Activated T-helper 1 cell treated with anti-CD3 and anti-CD28 coated beads, Interleukin-12 subunit alpha, Interleukin-12 subunit beta, Interleukin-2, Interleukin-4 antibody, amounts not matched to agents 30 ng/mL and 10 ng/mL and 1 ng/mL, durations not matched to agents 14 hours and 24 hours and 36 hours (primary cell): ENCODE measurements at regions not wholly inside any gene's neighbourhood (a gene's known extent, or its start where the extent isn't known, plus 50 kb on each side); places are given as distances from the start of the nearest gene placed in this dataset.

Experiments used
- DNase-seq: peaks from one replicate; pipeline ENCODE4 v3.0.0; 2021; ENCODE audit warnings: low spot score
- H3K27ac Mint-ChIP-seq: one replicate; pipeline ENCODE4 v1.8.0; 2021; ENCODE audit warnings: mild to moderate bottlenecking, mixed read lengths
- H3K27me3 Mint-ChIP-seq: one replicate; pipeline ENCODE4 v1.8.0; 2022; ENCODE audit warnings: mild to moderate bottlenecking, moderate library complexity, mixed read lengths; ENCODE audit not compliant: insufficient read depth
- H3K36me3 Mint-ChIP-seq: one replicate; pipeline ENCODE4 v1.8.0; 2021; ENCODE audit warnings: low read depth, mixed read lengths
- H3K4me1 Mint-ChIP-seq: one replicate; pipeline ENCODE4 v1.8.0; 2021; ENCODE audit warnings: low read depth, mixed read lengths
- H3K4me3 Mint-ChIP-seq: one replicate; pipeline ENCODE4 v1.8.0; 2021; ENCODE audit warnings: mild to moderate bottlenecking, moderate library complexity, mixed read lengths
- H3K9me3 Mint-ChIP-seq: one replicate; pipeline ENCODE4 v1.8.0; 2021; ENCODE audit warnings: mixed read lengths
- intact Hi-C: fragments of 100-400 bp; cut with micrococcal nuclease; formaldehyde crosslinking; loops from one replicate; pipeline ENCODE4 v1.15.1; 2024

DNA sequence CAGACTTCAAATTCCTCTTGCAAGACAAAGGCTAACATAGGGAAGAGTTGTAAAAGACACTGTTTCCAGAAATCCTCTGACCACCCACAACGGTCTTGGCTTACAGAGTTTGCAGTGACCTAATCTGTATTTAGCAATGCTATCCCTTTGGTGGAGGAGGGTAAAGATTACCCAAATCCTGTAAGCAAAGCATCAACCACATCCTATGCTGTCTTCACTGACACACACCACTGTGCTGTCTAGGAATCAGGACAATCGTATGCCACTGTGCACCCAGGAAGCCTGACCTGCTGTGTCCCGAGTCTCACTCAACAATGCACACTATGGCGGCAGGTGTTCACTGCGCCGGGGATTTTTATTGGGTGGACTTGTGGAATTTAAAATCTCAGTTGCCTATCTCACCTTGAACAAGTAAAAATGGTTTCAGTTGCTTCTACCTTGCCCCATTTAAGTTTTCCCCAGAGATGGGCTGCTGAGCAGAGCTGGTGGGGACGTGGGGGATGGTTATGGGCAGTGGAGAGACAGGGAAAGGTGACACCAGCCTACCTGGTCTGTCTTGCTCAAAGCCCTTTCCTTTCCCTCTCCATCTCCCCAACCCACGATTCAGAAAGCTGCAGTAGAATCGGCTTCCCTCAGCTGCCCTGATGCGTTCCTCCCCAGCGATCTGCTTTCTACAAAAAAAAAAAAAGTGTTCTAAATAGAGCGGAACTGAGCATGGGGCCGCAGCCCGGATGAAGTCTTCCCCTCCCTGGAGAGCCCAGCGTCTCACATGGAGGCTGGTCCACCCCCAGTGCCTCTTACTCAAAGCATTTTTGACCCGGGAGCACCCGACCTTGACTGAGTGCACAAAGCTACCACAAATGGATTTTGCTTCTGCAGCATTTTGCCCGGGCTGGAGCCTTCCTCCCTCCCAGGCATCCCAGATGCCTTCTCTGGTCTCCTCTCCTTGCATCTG lies 271.5 kb downstream of the SOX9 start:
- no peaks in the 10 kb centered on the region for H3K36me3 Mint-ChIP-seq
- H3K27ac Mint-ChIP-seq = no peak overlapping the region
- no peak overlapping the region for H3K4me3 Mint-ChIP-seq
- DNase-seq = no peak
- no peaks in the 10 kb centered on the region for H3K27me3 Mint-ChIP-seq
- intact Hi-C loops = no loop called here
- H3K9me3 Mint-ChIP-seq = no peaks in the 10 kb centered on the region
- H3K4me1 Mint-ChIP-seq = no peaks in the 10 kb centered on the region

DNA sequence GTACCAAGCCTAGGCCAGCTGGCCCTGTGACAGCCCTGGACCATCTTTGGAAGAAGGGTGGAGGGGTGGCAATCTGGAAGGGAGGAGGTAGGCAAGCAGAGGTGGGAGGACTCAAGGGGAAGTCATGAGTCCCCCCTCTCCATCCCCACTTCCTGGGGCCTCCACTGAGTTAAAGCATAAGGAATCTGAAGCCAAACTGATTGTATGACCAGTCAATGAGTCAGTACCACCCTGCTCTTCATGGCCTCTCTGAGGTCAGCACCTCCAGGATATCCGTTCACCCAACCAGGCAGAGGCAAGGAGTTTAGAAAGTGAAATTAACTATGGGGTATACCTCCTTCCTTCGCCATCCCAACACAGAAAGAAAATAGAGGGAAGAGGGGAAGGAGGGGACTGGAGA lies 272.7 kb downstream of the SOX9 start:
- H3K36me3 Mint-ChIP-seq = no peaks in the 10 kb centered on the region
- intact Hi-C loops = no loop called here
- no peaks in the 10 kb centered on the region for H3K9me3 Mint-ChIP-seq
- no peak overlapping the region for H3K27ac Mint-ChIP-seq
- no peak for DNase-seq
- H3K4me3 Mint-ChIP-seq = no peak overlapping the region
- H3K27me3 Mint-ChIP-seq = no peaks in the 10 kb centered on the region
- H3K4me1 Mint-ChIP-seq = no peaks in the 10 kb centered on the region

DNA sequence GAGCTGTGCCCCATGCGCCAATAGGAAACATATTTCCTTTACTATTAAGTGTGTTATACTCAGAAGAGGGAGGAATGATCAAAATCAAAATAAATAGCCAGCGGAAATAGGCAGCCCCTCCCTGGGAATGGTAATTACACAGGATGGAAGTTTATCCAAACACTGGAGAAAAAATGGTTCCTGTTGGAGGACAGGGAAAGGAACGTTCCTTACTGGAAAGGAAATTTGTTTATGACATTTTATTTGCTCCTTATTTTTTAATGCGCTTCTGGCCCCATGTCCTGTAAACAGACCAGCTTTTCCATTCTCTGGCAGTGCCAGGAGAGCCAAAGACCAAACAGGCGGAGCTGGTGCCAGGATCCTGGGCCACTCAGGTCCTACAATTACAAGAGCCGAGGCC lies 273.7 kb downstream of the SOX9 start:
- Mint-ChIP-seq H3K27me3 (no peaks in the 10 kb centered on the region), H3K4me1 (no peaks in the 10 kb centered on the region), H3K4me3 (no peak overlapping the region), H3K36me3 (no peaks in the 10 kb centered on the region), H3K9me3 (no peaks in the 10 kb centered on the region), H3K27ac (no peak overlapping the region)
- intact Hi-C loops = no loop called here
- DNase-seq = no peak

DNA sequence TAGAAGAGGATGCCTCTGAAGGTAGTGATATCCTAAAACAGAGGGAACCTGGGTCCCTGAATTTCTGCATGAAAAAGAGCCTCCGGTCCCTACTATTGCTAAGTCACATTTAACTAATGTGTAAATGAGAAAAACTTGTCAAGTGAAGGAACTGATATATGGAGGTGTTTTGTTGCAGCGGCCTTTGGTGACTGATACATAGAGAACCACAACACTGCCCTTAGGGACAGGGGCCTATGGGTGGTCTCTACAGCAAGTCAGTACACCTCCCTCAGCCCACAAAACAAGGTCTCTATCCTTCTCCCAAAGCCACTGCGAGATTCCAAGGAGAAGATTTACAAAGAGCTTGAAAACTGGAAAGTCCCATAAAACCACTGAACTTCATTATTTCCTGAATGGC lies 275.3 kb downstream of the SOX9 start:
- DNase-seq = no peak
- no peaks in the 10 kb centered on the region for H3K4me1 Mint-ChIP-seq
- H3K27me3 Mint-ChIP-seq = no peaks in the 10 kb centered on the region
- H3K27ac Mint-ChIP-seq = no peak overlapping the region
- intact Hi-C loops = no loop called here
- no peaks in the 10 kb centered on the region for H3K9me3 Mint-ChIP-seq
- no peak overlapping the region for H3K4me3 Mint-ChIP-seq
- H3K36me3 Mint-ChIP-seq = no peaks in the 10 kb centered on the region

DNA sequence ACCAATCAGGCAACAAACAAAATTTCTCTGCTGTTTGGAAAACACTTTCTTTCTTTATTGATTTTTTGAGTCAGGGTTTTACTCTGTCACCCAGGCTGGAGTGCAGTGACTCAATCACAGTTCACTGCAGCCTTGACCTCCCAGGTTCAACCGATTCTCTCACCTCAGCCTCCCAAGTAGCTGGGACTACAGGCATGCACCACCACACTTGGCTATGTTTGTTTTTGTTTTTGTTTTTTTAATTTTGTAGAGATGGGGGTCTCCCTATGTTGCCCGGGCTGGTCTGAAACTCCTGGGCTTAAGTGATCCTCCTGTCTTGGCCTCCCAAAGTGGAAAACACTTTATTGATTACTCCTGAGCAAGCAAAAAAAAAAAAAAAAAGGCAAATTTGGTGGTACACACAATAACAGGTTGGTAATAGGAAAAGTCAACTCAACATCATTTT lies 276.4 kb downstream of the SOX9 start:
- intact Hi-C loops = no loop called here
- Mint-ChIP-seq H3K9me3 (no peaks in the 10 kb centered on the region), H3K4me1 (no peaks in the 10 kb centered on the region), H3K36me3 (no peaks in the 10 kb centered on the region), H3K27me3 (no peaks in the 10 kb centered on the region), H3K27ac (no peak overlapping the region), H3K4me3 (no peak overlapping the region)
- no peak for DNase-seq

DNA sequence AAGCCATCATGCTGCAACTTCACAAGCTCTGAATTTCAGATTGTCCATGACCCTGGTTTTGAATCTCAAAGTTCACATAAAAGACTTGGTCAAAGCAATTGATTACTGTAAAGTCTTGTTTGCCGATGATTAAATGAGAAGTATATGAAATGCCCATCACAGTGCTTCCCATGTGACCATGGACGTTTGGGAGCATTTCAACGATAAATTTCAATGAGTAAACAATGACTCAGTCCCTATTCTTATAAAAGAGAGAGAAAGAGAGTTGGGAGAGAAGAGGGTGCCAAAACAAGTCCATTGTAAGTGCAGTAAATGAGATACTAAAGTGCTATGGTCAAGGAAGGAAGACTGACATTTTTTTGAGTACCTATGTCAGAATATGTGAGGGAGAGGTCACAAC lies 276.9 kb downstream of the SOX9 start:
- intact Hi-C loops = no loop called here
- Mint-ChIP-seq H3K36me3 (no peaks in the 10 kb centered on the region), H3K4me3 (no peak overlapping the region), H3K9me3 (no peaks in the 10 kb centered on the region), H3K4me1 (no peaks in the 10 kb centered on the region), H3K27me3 (no peaks in the 10 kb centered on the region), H3K27ac (no peak overlapping the region)
- DNase-seq = no peak

DNA sequence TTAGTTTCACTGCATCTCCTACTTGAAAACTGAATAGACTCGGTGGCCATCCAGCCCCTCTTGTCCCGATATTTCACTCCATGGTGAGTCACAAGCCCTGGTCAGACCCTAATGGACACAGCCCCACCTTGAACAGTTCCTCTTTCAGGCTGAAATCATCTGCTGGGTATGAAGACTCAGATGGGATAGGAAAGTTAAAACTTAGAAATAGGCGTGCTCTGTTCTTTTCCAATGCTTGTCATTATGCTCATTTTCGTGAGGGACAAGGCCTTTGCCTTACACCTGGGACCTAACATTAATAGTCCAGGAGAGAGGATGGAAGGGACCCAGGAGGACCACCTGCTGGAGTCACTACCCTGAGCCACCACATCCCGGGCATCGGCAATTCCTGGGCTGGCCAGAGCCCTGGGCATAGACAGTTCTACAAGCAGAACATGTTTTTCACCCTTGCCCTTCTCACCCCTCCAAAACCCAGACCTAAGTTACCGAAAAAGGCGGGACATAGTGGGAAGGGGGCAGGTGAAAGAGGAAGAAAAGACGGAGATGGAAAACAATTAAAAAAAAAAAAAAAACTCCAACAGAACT lies 278.3 kb downstream of the SOX9 start:
- Mint-ChIP-seq H3K4me3 (no peak overlapping the region), H3K9me3 (no peaks in the 10 kb centered on the region), H3K27ac (no peak overlapping the region), H3K4me1 (no peaks in the 10 kb centered on the region), H3K27me3 (no peaks in the 10 kb centered on the region), H3K36me3 (no peaks in the 10 kb centered on the region)
- no peak for DNase-seq
- intact Hi-C loops = no loop called here

DNA sequence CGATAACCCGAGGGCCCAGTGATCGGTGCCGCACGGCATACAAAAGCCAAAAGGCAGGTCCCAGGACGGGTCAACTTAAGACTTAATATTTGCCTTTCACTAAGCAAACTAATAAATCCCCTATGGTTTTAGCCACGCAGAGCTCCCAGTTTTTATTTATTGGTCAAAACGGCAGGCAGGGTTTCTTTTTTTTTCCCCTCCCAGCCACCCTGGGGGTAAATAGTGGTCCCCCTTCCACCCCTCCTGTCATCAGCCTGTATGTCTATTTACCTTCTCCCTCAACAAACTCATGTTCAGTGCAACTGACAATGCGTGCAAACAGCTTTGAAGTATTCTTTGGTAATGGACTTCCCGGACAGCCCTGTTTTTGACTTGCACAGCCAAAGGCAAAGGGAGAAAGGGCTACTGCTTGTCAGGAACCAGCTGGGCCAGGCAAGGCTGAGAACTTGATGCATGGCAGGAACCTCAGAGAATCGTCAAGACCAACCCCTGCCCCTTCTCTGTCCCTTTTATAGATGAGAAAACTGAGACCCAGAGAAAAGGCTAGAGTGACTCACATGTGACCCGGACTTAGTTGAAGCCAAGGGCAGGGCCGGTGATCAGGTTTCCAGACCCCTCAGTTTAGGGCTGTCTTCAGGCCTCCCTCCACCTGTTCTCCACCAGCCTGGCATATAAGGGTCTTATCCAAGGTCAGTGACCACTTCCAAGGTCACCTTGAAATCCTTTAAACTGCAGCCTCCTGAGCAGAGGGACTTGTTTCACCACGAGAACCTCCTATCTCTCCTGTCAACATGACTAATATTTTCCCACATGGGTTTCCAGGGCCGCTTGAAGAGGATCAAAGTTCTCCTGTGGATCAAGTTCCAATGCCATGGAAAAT lies 279.0 kb downstream of the SOX9 start:
- no peak for DNase-seq
- H3K27ac Mint-ChIP-seq = no peak overlapping the region
- no peaks in the 10 kb centered on the region for H3K27me3 Mint-ChIP-seq
- no peak overlapping the region for H3K4me3 Mint-ChIP-seq
- H3K9me3 Mint-ChIP-seq = no peaks in the 10 kb centered on the region
- no peaks in the 10 kb centered on the region for H3K36me3 Mint-ChIP-seq
- no peaks in the 10 kb centered on the region for H3K4me1 Mint-ChIP-seq
- intact Hi-C loops = no loop called here

DNA sequence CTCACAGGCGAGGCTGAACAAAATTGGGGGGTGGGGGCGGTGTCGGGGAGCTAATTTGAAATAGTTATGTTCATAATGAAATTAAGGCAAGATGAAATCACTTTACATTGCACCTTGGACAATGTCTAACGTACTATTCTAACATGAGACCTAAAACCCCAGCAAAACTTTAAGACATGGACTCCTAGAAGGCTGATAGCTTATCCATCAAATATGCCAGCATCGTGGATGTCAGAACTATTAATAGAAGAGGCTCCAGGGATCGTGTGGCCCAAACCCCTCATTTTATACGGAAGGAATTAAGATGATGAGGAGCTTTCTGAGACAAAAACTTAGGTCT lies 279.6 kb downstream of the SOX9 start:
- H3K4me3 Mint-ChIP-seq = no peak overlapping the region
- intact Hi-C loops = no loop called here
- no peak overlapping the region for H3K27ac Mint-ChIP-seq

DNA sequence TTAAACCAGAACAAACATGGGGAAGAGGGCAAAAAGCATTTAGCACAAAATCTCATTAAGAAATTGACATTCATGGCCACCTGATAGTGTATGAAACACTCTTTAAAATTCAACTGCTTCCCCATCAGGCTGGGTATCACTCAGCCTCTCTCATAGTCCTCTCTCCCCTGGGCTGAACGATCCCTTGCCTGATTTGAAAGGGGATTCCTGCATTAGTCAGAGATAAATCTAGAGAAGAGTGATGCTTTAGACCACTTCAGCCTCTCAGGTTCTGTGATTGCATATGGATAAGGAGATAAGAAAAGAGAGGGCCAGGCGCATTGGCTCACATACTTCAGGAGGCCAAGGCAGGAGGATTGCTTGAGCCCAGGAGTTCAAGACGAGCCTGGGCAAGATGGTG lies 280.0 kb downstream of the SOX9 start:
- Mint-ChIP-seq H3K4me1 (no peaks in the 10 kb centered on the region), H3K27ac (no peak overlapping the region), H3K27me3 (no peaks in the 10 kb centered on the region), H3K36me3 (no peaks in the 10 kb centered on the region), H3K9me3 (no peaks in the 10 kb centered on the region), H3K4me3 (no peak overlapping the region)
- DNase-seq = no peak
- intact Hi-C loops = no loop called here

More for the DNA sequence above, 279.6 kb downstream of the SOX9 start:
- Mint-ChIP-seq H3K9me3 (no peaks in the 10 kb centered on the region), H3K36me3 (no peaks in the 10 kb centered on the region), H3K4me1 (no peaks in the 10 kb centered on the region), H3K27me3 (no peaks in the 10 kb centered on the region)
- no peak for DNase-seq

DNA sequence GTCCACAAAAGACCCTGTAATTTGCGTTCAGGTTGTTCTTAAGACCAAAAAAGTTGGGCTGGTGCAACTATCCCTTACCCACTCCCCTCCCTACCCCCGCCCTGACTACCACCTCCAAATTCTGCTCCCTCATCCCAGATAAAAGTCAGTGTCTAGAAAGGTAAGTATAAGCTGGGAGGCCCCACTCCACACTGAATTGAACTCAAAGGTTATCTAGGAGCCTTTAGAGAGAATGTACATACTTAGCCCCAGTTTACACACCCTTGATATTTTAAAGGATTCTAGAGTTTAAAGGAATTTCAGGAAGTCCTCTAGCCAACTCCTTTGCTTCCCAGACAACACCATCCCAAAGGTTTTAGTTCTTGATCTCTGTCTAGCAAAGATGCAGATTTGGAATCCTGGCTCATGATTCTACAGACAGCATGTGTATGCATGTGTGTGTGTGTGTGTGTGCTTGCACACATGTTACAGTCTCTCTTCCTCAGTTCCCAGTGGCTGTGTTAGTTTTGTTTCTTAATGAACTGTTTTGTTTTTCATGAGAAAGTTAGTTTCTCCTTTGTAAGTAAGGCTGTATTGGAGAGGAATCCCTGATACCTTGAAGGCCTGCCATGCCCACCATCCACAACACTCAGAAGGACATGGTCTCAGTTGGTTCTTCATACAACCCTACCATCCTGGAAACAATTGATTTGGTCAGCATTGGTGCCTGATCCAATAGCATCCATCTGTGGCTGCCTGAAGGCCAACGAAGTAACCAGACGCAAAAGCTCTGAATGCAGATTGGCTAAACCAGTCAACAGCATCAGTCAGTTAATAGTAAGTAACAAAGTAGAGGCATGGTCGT lies 281.3 kb downstream of the SOX9 start:
- H3K27me3 Mint-ChIP-seq = no peaks in the 10 kb centered on the region
- no peaks in the 10 kb centered on the region for H3K36me3 Mint-ChIP-seq
- H3K27ac Mint-ChIP-seq = no peak overlapping the region
- H3K9me3 Mint-ChIP-seq = no peaks in the 10 kb centered on the region
- intact Hi-C loops = no loop called here
- no peak overlapping the region for H3K4me3 Mint-ChIP-seq
- no peak for DNase-seq
- no peaks in the 10 kb centered on the region for H3K4me1 Mint-ChIP-seq

DNA sequence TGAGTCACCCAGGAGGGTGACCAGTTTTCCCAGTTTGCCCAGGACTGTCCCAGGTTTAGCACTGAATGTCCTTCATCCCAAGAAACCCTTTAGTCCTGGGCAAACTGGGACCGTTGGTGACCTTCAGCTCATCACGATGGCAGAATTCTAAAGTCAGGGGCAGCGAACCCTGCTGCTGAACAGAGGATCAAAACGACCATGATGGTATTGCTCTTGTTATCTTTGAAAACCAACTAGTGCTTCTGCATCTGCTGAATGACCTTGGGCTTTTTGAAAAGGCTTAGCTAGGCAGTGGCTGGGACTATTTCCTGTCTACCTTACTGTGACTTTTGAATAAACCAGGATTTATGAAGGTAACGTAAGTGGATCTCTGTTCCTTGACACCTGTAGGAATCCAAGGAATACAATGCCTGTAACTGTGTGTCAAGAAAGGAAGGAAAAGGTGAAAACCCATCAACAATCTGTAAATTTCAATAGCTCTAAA lies 281.9 kb downstream of the SOX9 start:
- no peak for DNase-seq
- H3K27me3 Mint-ChIP-seq = no peaks in the 10 kb centered on the region
- H3K36me3 Mint-ChIP-seq = no peaks in the 10 kb centered on the region
- intact Hi-C loops = no loop called here
- H3K4me1 Mint-ChIP-seq = no peaks in the 10 kb centered on the region
- no peak overlapping the region for H3K27ac Mint-ChIP-seq
- no peaks in the 10 kb centered on the region for H3K9me3 Mint-ChIP-seq
- no peak overlapping the region for H3K4me3 Mint-ChIP-seq
